Osteoblast (primary cell): ENCODE measurements at regions not wholly inside any gene's neighbourhood (a gene's known extent, or its start where the extent isn't known, plus 50 kb on each side); places are given as distances from the start of the nearest gene placed in this dataset.

ENCODE experiments used
- DNase-seq: peaks from one replicate; pipeline ENCODE4 v3.0.0; 2011; ENCODE audit warnings: low spot score, mixed read lengths; ENCODE audit not compliant: insufficient read length; ENCODE audit errors: missing footprints
- H2AFZ ChIP-seq: 2 replicates; pipeline ENCODE4 v1.6.0; 2011; ENCODE audit warnings: mild to moderate bottlenecking, low read length
- H3K27ac ChIP-seq: 2 replicates; pipeline ENCODE4 v1.5.1; 2011; ENCODE audit warnings: mild to moderate bottlenecking, low read depth, low read length, moderate library complexity
- H3K27me3 ChIP-seq: 2 replicates; pipeline ENCODE4 v1.6.0; 2012; ENCODE audit warnings: mild to moderate bottlenecking, control low read depth, inconsistent platforms, low read length, moderate library complexity; ENCODE audit not compliant: insufficient read depth
- H3K36me3 ChIP-seq: 2 replicates; pipeline ENCODE4 v1.5.1; 2011; ENCODE audit warnings: mild to moderate bottlenecking, low read length, control low read depth, moderate library complexity; ENCODE audit not compliant: insufficient read depth
- H3K4me1 ChIP-seq: 2 replicates; pipeline ENCODE4 v1.5.1; 2011; ENCODE audit warnings: mild to moderate bottlenecking, low read length, control low read depth, moderate library complexity; ENCODE audit not compliant: insufficient read depth
- H3K4me2 ChIP-seq: 2 replicates; pipeline ENCODE4 v1.6.0; 2011; ENCODE audit warnings: mild to moderate bottlenecking, low read length; ENCODE audit not compliant: insufficient read depth
- H3K4me3 ChIP-seq: fragments of 200-600 bp; sonication (generic); 3 replicates; pipeline ENCODE4 v1.5.1; 2012; ENCODE audit warnings: mild to moderate bottlenecking, low read length, inconsistent platforms; ENCODE audit not compliant: insufficient read depth
- H3K79me2 ChIP-seq: 2 replicates; pipeline ENCODE4 v1.6.0; 2012; ENCODE audit warnings: mild to moderate bottlenecking, low read length, control low read depth, inconsistent platforms; ENCODE audit not compliant: insufficient read depth
- H3K9me3 ChIP-seq: 2 replicates; pipeline ENCODE4 v1.5.1; 2011; ENCODE audit warnings: low read depth, low read length, control low read depth
- H4K20me1 ChIP-seq: 2 replicates; pipeline ENCODE4 v1.6.0; 2012; ENCODE audit warnings: mild to moderate bottlenecking, low read length, control low read depth; ENCODE audit not compliant: insufficient read depth
- TF ChIP-seq, protein P1 (sequence below): IDR thresholded peaks from 2 replicates; pipeline ENCODE4 v1.5.1; 2011; ENCODE audit warnings: mild to moderate bottlenecking, low read depth, low read length, moderate library complexity; ENCODE audit errors: extremely low read depth

DNA sequence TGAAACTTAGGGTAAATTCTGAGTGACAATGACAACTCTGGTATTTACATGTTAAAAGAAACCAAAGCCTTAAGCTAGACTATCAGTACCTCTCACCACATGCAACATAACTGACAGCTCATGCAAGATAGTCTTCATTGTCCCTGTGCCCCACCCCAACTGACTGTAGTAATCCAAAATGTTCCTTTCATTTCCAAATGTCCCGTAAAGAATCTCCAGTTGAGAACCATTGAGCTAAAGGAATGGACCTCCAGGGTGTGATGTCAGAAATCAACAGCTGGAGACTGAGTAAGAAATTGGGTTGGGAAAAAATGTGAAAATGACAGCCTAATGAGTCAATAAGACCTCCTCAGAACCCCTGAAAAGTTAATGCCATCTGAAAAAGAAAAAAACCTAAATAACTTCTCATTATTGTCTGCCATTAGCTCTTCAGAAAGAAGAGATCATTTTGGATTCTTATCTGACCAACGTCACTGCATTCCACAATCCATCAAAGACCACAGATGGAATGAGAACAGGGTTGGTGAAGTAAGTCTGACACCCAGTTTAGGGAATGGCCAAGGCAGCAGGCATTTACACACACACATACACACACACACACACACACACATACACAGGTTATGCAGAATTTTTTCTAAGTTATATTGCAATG, 51.7 kb upstream of the ACVR2A start:
- Histone ChIP-seq H4K20me1 (no peaks in the 10 kb centered on the region), H3K9me3 (no peaks in the 10 kb centered on the region), H3K36me3 (no peaks in the 10 kb centered on the region), H3K4me2 (no peak overlapping the region), H2AFZ (no peak overlapping the region), H3K4me1 (no peaks in the 10 kb centered on the region), H3K79me2 (no peaks in the 10 kb centered on the region), H3K27ac (no peak overlapping the region), H3K4me3 (no peak overlapping the region), H3K27me3 (no peaks in the 10 kb centered on the region)
- TF ChIP-seq, protein P1, sequence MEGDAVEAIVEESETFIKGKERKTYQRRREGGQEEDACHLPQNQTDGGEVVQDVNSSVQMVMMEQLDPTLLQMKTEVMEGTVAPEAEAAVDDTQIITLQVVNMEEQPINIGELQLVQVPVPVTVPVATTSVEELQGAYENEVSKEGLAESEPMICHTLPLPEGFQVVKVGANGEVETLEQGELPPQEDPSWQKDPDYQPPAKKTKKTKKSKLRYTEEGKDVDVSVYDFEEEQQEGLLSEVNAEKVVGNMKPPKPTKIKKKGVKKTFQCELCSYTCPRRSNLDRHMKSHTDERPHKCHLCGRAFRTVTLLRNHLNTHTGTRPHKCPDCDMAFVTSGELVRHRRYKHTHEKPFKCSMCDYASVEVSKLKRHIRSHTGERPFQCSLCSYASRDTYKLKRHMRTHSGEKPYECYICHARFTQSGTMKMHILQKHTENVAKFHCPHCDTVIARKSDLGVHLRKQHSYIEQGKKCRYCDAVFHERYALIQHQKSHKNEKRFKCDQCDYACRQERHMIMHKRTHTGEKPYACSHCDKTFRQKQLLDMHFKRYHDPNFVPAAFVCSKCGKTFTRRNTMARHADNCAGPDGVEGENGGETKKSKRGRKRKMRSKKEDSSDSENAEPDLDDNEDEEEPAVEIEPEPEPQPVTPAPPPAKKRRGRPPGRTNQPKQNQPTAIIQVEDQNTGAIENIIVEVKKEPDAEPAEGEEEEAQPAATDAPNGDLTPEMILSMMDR = no peak
- DNase-seq = no peak

DNA sequence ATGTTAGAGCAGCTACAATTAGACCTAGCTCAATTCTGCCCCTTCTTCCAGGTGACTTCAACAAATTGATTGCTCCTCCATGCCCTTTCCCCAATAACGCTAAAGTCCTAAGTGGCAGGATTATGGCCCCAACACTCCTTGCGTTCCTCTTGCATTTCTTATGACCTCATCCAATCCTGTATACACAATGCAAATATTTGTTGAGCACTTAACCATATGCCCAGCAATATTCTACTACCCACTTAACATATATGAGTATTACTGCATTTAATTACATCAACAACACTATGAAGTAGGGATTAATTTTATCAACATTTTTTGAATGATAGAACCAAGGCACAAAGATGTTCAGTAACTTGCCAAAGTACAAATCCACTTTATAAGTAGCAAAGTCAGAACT, 54.2 kb upstream of the ACVR2A start:
- Histone ChIP-seq H3K9me3 (no peaks in the 10 kb centered on the region), H3K4me1 (no peaks in the 10 kb centered on the region), H3K27ac (no peak overlapping the region), H3K4me2 (no peak overlapping the region), H2AFZ (no peak overlapping the region), H3K4me3 (no peak overlapping the region), H3K79me2 (no peaks in the 10 kb centered on the region), H4K20me1 (no peaks in the 10 kb centered on the region), H3K36me3 (no peaks in the 10 kb centered on the region), H3K27me3 (no peaks in the 10 kb centered on the region)
- DNase-seq = no peak
- TF ChIP-seq, protein P1 = no peak

DNA sequence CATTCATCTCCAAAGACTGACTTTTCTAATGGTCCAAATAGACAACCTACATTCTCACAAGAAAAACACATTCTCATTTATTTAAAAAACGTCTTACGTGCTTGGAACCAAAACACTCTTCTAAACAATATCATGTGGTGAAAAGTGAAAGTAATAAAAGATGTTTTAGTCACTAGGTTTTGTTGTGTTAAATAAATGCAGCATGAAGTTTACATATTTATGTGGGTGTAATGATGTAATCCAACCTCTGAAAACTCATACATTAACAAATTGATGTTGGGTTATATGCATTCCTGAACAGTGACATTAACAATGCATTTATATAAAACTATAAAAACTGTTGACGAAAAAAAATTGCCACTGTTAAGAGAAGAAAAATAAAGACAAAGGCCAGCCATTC, 55.1 kb upstream of the ACVR2A start:
- peak; percentile 34 for DNase-seq

DNA sequence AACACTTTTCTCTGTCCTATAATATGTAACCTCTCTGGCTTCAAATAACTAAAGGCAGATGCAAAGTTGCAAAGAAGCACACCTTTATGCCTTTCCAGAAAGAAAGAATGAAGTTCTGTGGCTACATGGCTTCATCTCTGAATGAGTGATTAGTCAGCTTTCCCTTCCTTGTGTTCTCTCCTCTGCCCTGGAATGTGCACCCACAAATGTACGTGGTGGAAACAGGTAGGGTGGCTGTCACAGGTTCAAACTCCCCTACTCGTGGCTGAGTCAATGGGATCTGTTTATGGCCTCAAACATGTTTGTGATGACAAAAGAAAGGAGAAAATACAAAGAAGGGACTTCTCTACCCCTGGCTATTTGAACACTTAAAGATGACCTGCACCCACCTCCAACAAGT, 55.5 kb upstream of the ACVR2A start:
- Histone ChIP-seq H3K4me3 (no peak overlapping the region), H3K9me3 (no peaks in the 10 kb centered on the region), H4K20me1 (no peaks in the 10 kb centered on the region), H3K27me3 (no peaks in the 10 kb centered on the region), H3K4me2 (peak overlapping the region; percentile 39), H2AFZ (no peak overlapping the region), H3K36me3 (no peaks in the 10 kb centered on the region), H3K79me2 (no peaks in the 10 kb centered on the region), H3K4me1 (no peaks in the 10 kb centered on the region), H3K27ac (no peak overlapping the region)
- no peak for DNase-seq
- TF ChIP-seq, protein P1 = no peak

More for the DNA sequence above, 55.1 kb upstream of the ACVR2A start:
- no peaks in the 10 kb centered on the region for H3K27me3 ChIP-seq
- TF ChIP-seq, protein P1 = no peak
- H3K27ac ChIP-seq = no peak overlapping the region
- H3K4me1 ChIP-seq = no peaks in the 10 kb centered on the region
- peak overlapping the region; percentile 39 for H3K4me2 ChIP-seq
- no peaks in the 10 kb centered on the region for H3K36me3 ChIP-seq
- no peaks in the 10 kb centered on the region for H3K9me3 ChIP-seq
- H3K79me2 ChIP-seq = no peaks in the 10 kb centered on the region
- H2AFZ ChIP-seq = no peak overlapping the region
- H4K20me1 ChIP-seq = no peaks in the 10 kb centered on the region
- H3K4me3 ChIP-seq = no peak overlapping the region
